GM10248 (cell line): ENCODE measurements at regions not wholly inside any gene's neighbourhood (a gene's known extent, or its start where the extent isn't known, plus 50 kb on each side); places are given as distances from the start of the nearest gene placed in this dataset.

ENCODE experiments used
- CTCF ChIA-PET: fragments of 300-600 bp; sonication (Branson Sonifier 250); formaldehyde crosslinking; extraction: SDS; loops from one replicate; lab custom pipeline; 2021; ENCODE audit warnings: antibody characterized with exemption; lab: Yijun Ruan, JAX
- POLR2A ChIA-PET: fragments of 350-650 bp; sonication (Branson Sonifier 250); formaldehyde crosslinking; extraction: SDS; loops from one replicate; lab custom pipeline; 2020; ENCODE audit warnings: antibody characterized with exemption; lab: Yijun Ruan, JAX
- DNase-seq: peaks from one replicate; pipeline ENCODE4 v3.0.0; 2012; ENCODE audit errors: extremely low spot score
- CTCF ChIP-seq: IDR thresholded peaks from 2 replicates; pipeline ENCODE4 v1.5.1; 2012; ENCODE audit warnings: mild to moderate bottlenecking, low read depth; ENCODE audit errors: extremely low read depth, missing control alignments, control extremely low read depth

- TF ChIP-seq CTCF = no peak
- DNase-seq = no peak
- ChIA-PET POLR2A (no interaction called here), CTCF (interaction anchor here (1.4 kb wide), 1 partner anchor 18 kb away, joined by 3 read pairs; no protein-coding TSS in a partner anchor)
These were observed 647.7 kb upstream of the NRSN1 start for GRCh38 chr6:23478312-23478711.

GRCh38 chr6:23483896-23484295 is 642.1 kb upstream of the NRSN1 start:
- no peak for DNase-seq
- no peak for TF ChIP-seq CTCF
- ChIA-PET CTCF (no interaction called here), POLR2A (no interaction called here)

- TF ChIP-seq CTCF = no peak
- POLR2A ChIA-PET = no interaction called here
- no peak for DNase-seq
- CTCF ChIA-PET = interaction anchor here (1.1 kb wide), 1 partner anchor 26 kb away, joined by 3 read pairs; no protein-coding TSS in a partner anchor
These were observed 631.6 kb upstream of the NRSN1 start for GRCh38 chr6:23494367-23494766.

GRCh38 chr6:23498013-23498412 is 628.0 kb upstream of the NRSN1 start:
- CTCF ChIA-PET = interaction anchor here (1.2 kb wide), 1 partner anchor 10 kb away, joined by 3 read pairs; no protein-coding TSS in a partner anchor
- POLR2A ChIA-PET = no interaction called here
- no peak for TF ChIP-seq CTCF
- no peak for DNase-seq

- ChIA-PET POLR2A (no interaction called here), CTCF (no interaction called here)
- TF ChIP-seq CTCF = no peak
- DNase-seq = no peak
These were observed 626.5 kb upstream of the NRSN1 start for GRCh38 chr6:23499549-23499948.

- ChIA-PET POLR2A (no interaction called here), CTCF (no interaction called here)
- no peak for TF ChIP-seq CTCF
- DNase-seq = no peak
These were observed 622.8 kb upstream of the NRSN1 start for GRCh38 chr6:23503173-23503572.
